Fibroblast of upper back skin (primary cell): ENCODE measurements at regions not wholly inside any gene's neighbourhood (a gene's known extent, or its start where the extent isn't known, plus 50 kb on each side); places are given as distances from the start of the nearest gene placed in this dataset.
"Not testable (repeated sequence)": the region's sequence is repeated elsewhere in the genome, so short reads cannot be mapped to it uniquely, and the experiment has no call there.

Source experiments
- DNase-seq: peaks from one replicate; pipeline ENCODE4 v3.0.0-alpha.2; 2013

- no peak for DNase-seq
Measured at GRCh38 chr2:180829261-180829660, 151.1 kb upstream of the UBE2E3 start.

GRCh38 chr2:180828756-180829155 is 151.6 kb upstream of the UBE2E3 start:
- no peak for DNase-seq

GRCh38 chr2:180823546-180824141 is 156.8 kb upstream of the UBE2E3 start:
- DNase-seq, result peak; percentile 83

GRCh38 chr2:180819106-180819505 is 161.3 kb upstream of the UBE2E3 start:
- no peak for DNase-seq

GRCh38 chr2:180818700-180819099 is 161.7 kb upstream of the UBE2E3 start:
- not testable (repeated sequence) for DNase-seq

- DNase-seq, result no peak
Measured at GRCh38 chr2:180799141-180799540, 181.3 kb upstream of the UBE2E3 start.

- peak; percentile 79 for DNase-seq
Measured at GRCh38 chr2:180790891-180791290, 189.5 kb upstream of the UBE2E3 start.

GRCh38 chr2:180787330-180787729 is 193.1 kb upstream of the UBE2E3 start:
- peak; percentile 48 for DNase-seq

GRCh38 chr2:180781276-180781675 is 199.1 kb upstream of the UBE2E3 start:
- DNase-seq, result peak; percentile 29

- no peak for DNase-seq
Measured at GRCh38 chr2:180778291-180778690, 202.1 kb upstream of the UBE2E3 start.

GRCh38 chr2:180776921-180777320 is 203.5 kb upstream of the UBE2E3 start:
- DNase-seq, result peak; percentile 70

- no peak for DNase-seq
Measured at GRCh38 chr2:180775711-180776110, 204.7 kb upstream of the UBE2E3 start.

GRCh38 chr2:180765316-180765715 is 215.1 kb upstream of the UBE2E3 start:
- not testable (repeated sequence) for DNase-seq

GRCh38 chr2:180763263-180763989 is 217.0 kb upstream of the UBE2E3 start:
- DNase-seq, result no peak

- DNase-seq, result peak; percentile 58
Measured at GRCh38 chr2:180761224-180761623, 219.2 kb upstream of the UBE2E3 start.

GRCh38 chr2:180759631-180760030 is 220.8 kb upstream of the UBE2E3 start:
- no peak for DNase-seq

GRCh38 chr2:180753809-180754761 is 226.3 kb upstream of the UBE2E3 start:
- peak; percentile 45 for DNase-seq

- DNase-seq, result no peak
Measured at GRCh38 chr2:180751306-180751920, 229.0 kb upstream of the UBE2E3 start.

- peak; percentile 14 for DNase-seq
Measured at GRCh38 chr2:180747728-180748127, 232.7 kb upstream of the UBE2E3 start.

GRCh38 chr2:180743401-180743800 is 237.0 kb upstream of the UBE2E3 start:
- DNase-seq, result no peak

- DNase-seq, result peak; percentile 28
Measured at GRCh38 chr2:180742801-180743200, 237.6 kb upstream of the UBE2E3 start.

GRCh38 chr2:180739070-180739469 is 241.3 kb upstream of the UBE2E3 start:
- DNase-seq, result no peak

- no peak for DNase-seq
Measured at GRCh38 chr2:180735799-180736198, 244.6 kb upstream of the UBE2E3 start.
